OCI-LY7 (cell line): ENCODE measurements at regions not wholly inside any gene's neighbourhood (a gene's known extent, or its start where the extent isn't known, plus 50 kb on each side); places are given as distances from the start of the nearest gene placed in this dataset.

Experiments
- BruUV-seq: library from RNA; stranded (reverse); fragments of 400-500 nt; replicated peaks from 2 replicates; lab custom pipeline; 2021; lab: Mats Ljungman, UMichigan
- CTCF ChIA-PET: fragments of 300-600 bp; sonication (Branson Sonifier 250); formaldehyde crosslinking; loops from one replicate; lab custom pipeline; 2022; ENCODE audit warnings: antibody characterized with exemption; ENCODE audit not compliant: unreplicated experiment; lab: Charles Lee
- POLR2A ChIA-PET: fragments of 300-600 bp; sonication (Branson Sonifier 250); formaldehyde crosslinking; loops from one replicate; lab custom pipeline; 2022; ENCODE audit warnings: antibody characterized with exemption; lab: Charles Lee
- DNase-seq: peaks from one replicate; pipeline ENCODE4 v3.0.0-alpha.2; 2015; ENCODE audit warnings: low spot score
- H2AFZ ChIP-seq: fragments of 200-600 bp; sonication (generic), shearing (Covaris generic); 2 replicates; pipeline ENCODE4 v1.6.1; 2014; ENCODE audit warnings: mild to moderate bottlenecking, antibody characterized with exemption, low read length, moderate library complexity
- H3K27ac ChIP-seq: fragments of 200-600 bp; sonication (generic); 2 replicates; pipeline ENCODE4 v1.5.1; 2014; ENCODE audit warnings: mixed run types, low read depth, mild to moderate bottlenecking, moderate library complexity, low read length, inconsistent platforms; ENCODE audit not compliant: poor library complexity, severe bottlenecking
- H3K36me3 ChIP-seq: fragments of 200-600 bp; sonication (generic); 2 replicates; pipeline ENCODE4 v1.6.1; 2014; ENCODE audit warnings: mild to moderate bottlenecking, antibody characterized with exemption, low read length, moderate library complexity, mixed read lengths; ENCODE audit not compliant: insufficient read depth
- H3K4me1 ChIP-seq: fragments of 200-600 bp; sonication (generic); 2 replicates; pipeline ENCODE4 v1.5.1; 2014; ENCODE audit warnings: mild to moderate bottlenecking, low read length; ENCODE audit not compliant: insufficient read depth, poor library complexity, severe bottlenecking
- H3K4me2 ChIP-seq: fragments of 200-600 bp; sonication (generic); 2 replicates; pipeline ENCODE4 v1.6.1; 2014; ENCODE audit warnings: mild to moderate bottlenecking, low read length
- H3K4me3 ChIP-seq: fragments of 200-600 bp; sonication (generic); 2 replicates; pipeline ENCODE4 v1.5.1; 2014; ENCODE audit warnings: mild to moderate bottlenecking, low read depth, low read length; ENCODE audit not compliant: poor library complexity, severe bottlenecking
- H3K79me2 ChIP-seq: fragments of 200-600 bp; sonication (generic); 2 replicates; pipeline ENCODE4 v1.6.1; 2016; ENCODE audit warnings: low read depth, mild to moderate bottlenecking, low read length, moderate library complexity, mixed read lengths; ENCODE audit not compliant: insufficient read depth
- H3K9me2 ChIP-seq: fragments of 200-600 bp; sonication (generic); 2 replicates; pipeline ENCODE4 v1.6.1; 2016; ENCODE audit warnings: mild to moderate bottlenecking, low read length, mixed read lengths; ENCODE audit not compliant: insufficient read depth
- H3K9me3 ChIP-seq: fragments of 200-600 bp; sonication (generic); 2 replicates; pipeline ENCODE4 v1.6.1; 2014; ENCODE audit warnings: mild to moderate bottlenecking, mixed run types, low read length, mixed read lengths
- H4K20me1 ChIP-seq: fragments of 200-600 bp; sonication (generic); 2 replicates; pipeline ENCODE4 v1.6.1; 2014; ENCODE audit warnings: mild to moderate bottlenecking, antibody characterized with exemption, low read length, moderate library complexity, mixed read lengths; ENCODE audit not compliant: insufficient read depth
- CTCF ChIP-seq: fragments of 200-600 bp; sonication (generic); conservative IDR thresholded peaks from 2 replicates; pipeline ENCODE4 v1.5.1; 2014; ENCODE audit warnings: mild to moderate bottlenecking, antibody characterized with exemption, low read length, moderate library complexity, mixed read lengths
- EZH2phosphoT487 ChIP-seq: fragments of 200-600 bp; sonication (generic); IDR thresholded peaks from 2 replicates; pipeline ENCODE4 v1.6.1; 2018; ENCODE audit warnings: low read depth, borderline replicate concordance, mild to moderate bottlenecking, mixed run types, antibody characterized with exemption, low read length, moderate library complexity, mixed read lengths
- intact Hi-C: fragments of 100-400 bp; cut with micrococcal nuclease; formaldehyde crosslinking; loops from one replicate; pipeline ENCODE4 v1.10.0; 2022; ENCODE audit not compliant: unreplicated experiment

GRCh38 chr1:29729281-29729680 lies 493.0 kb downstream of the PTPRU start:
- TF ChIP-seq CTCF (no peak), EZH2phosphoT487 (no peak)
- no peak for DNase-seq
- Histone ChIP-seq H3K9me3 (no peaks in the 10 kb centered on the region), H4K20me1 (no peaks in the 10 kb centered on the region), H3K4me2 (no peak overlapping the region), H3K9me2 (no peaks in the 10 kb centered on the region), H3K79me2 (no peaks in the 10 kb centered on the region), H3K4me1 (no peaks in the 10 kb centered on the region), H3K36me3 (no peaks in the 10 kb centered on the region), H3K27ac (no peak overlapping the region), H2AFZ (no peak overlapping the region), H3K4me3 (no peak overlapping the region)
- BruUV-seq = no TSS peak
- ChIA-PET CTCF (no interaction called here), POLR2A (no interaction called here)
- intact Hi-C loops = no loop called here

GRCh38 chr1:29728703-29729102 lies 492.4 kb downstream of the PTPRU start:
- no TSS peak for BruUV-seq
- no peak overlapping the region for H3K4me3 ChIP-seq
- POLR2A ChIA-PET = no interaction called here
- H2AFZ ChIP-seq = no peak overlapping the region
- TF ChIP-seq EZH2phosphoT487 (no peak), CTCF (no peak)
- no peaks in the 10 kb centered on the region for H3K9me3 ChIP-seq
- intact Hi-C loops = no loop called here
- H4K20me1 ChIP-seq = no peaks in the 10 kb centered on the region
- H3K79me2 ChIP-seq = no peaks in the 10 kb centered on the region
- H3K4me2 ChIP-seq = no peak overlapping the region
- H3K4me1 ChIP-seq = no peaks in the 10 kb centered on the region
- H3K36me3 ChIP-seq = no peaks in the 10 kb centered on the region
- H3K27ac ChIP-seq = no peak overlapping the region
- H3K9me2 ChIP-seq = no peaks in the 10 kb centered on the region
- DNase-seq = no peak
- CTCF ChIA-PET = no interaction called here

- no peak overlapping the region for H2AFZ ChIP-seq
- no peaks in the 10 kb centered on the region for H3K9me2 ChIP-seq
- no peak overlapping the region for H3K4me3 ChIP-seq
- H3K79me2 ChIP-seq = no peaks in the 10 kb centered on the region
- no peak overlapping the region for H3K4me2 ChIP-seq
- H4K20me1 ChIP-seq = no peaks in the 10 kb centered on the region
- no peak for DNase-seq
- POLR2A ChIA-PET = no interaction called here
- no peak overlapping the region for H3K27ac ChIP-seq
- intact Hi-C loops = no loop called here
- CTCF ChIA-PET = no interaction called here
- H3K9me3 ChIP-seq = no peaks in the 10 kb centered on the region
- no peaks in the 10 kb centered on the region for H3K36me3 ChIP-seq
- no peaks in the 10 kb centered on the region for H3K4me1 ChIP-seq
- no TSS peak for BruUV-seq
- TF ChIP-seq EZH2phosphoT487 (no peak), CTCF (no peak)
Observed at GRCh38 chr1:29725262-29725661, 488.9 kb downstream of the PTPRU start.
